OCI-LY7 (cell line): ENCODE measurements at regions not wholly inside any gene's neighbourhood (a gene's known extent, or its start where the extent isn't known, plus 50 kb on each side); places are given as distances from the start of the nearest gene placed in this dataset.

ENCODE experiments used
- BruUV-seq: library from RNA; stranded (reverse); fragments of 400-500 nt; replicated peaks from 2 replicates; lab custom pipeline; 2021; lab: Mats Ljungman, UMichigan
- CTCF ChIA-PET: fragments of 300-600 bp; sonication (Branson Sonifier 250); formaldehyde crosslinking; loops from one replicate; lab custom pipeline; 2022; ENCODE audit warnings: antibody characterized with exemption; ENCODE audit not compliant: unreplicated experiment; lab: Charles Lee
- POLR2A ChIA-PET: fragments of 300-600 bp; sonication (Branson Sonifier 250); formaldehyde crosslinking; loops from one replicate; lab custom pipeline; 2022; ENCODE audit warnings: antibody characterized with exemption; lab: Charles Lee
- DNase-seq: peaks from one replicate; pipeline ENCODE4 v3.0.0-alpha.2; 2015; ENCODE audit warnings: low spot score
- H2AFZ ChIP-seq: fragments of 200-600 bp; sonication (generic), shearing (Covaris generic); 2 replicates; pipeline ENCODE4 v1.6.1; 2014; ENCODE audit warnings: mild to moderate bottlenecking, antibody characterized with exemption, low read length, moderate library complexity
- H3K27ac ChIP-seq: fragments of 200-600 bp; sonication (generic); 2 replicates; pipeline ENCODE4 v1.5.1; 2014; ENCODE audit warnings: mixed run types, low read depth, mild to moderate bottlenecking, moderate library complexity, low read length, inconsistent platforms; ENCODE audit not compliant: poor library complexity, severe bottlenecking
- H3K36me3 ChIP-seq: fragments of 200-600 bp; sonication (generic); 2 replicates; pipeline ENCODE4 v1.6.1; 2014; ENCODE audit warnings: mild to moderate bottlenecking, antibody characterized with exemption, low read length, moderate library complexity, mixed read lengths; ENCODE audit not compliant: insufficient read depth
- H3K4me1 ChIP-seq: fragments of 200-600 bp; sonication (generic); 2 replicates; pipeline ENCODE4 v1.5.1; 2014; ENCODE audit warnings: mild to moderate bottlenecking, low read length; ENCODE audit not compliant: insufficient read depth, poor library complexity, severe bottlenecking
- H3K4me2 ChIP-seq: fragments of 200-600 bp; sonication (generic); 2 replicates; pipeline ENCODE4 v1.6.1; 2014; ENCODE audit warnings: mild to moderate bottlenecking, low read length
- H3K4me3 ChIP-seq: fragments of 200-600 bp; sonication (generic); 2 replicates; pipeline ENCODE4 v1.5.1; 2014; ENCODE audit warnings: mild to moderate bottlenecking, low read depth, low read length; ENCODE audit not compliant: poor library complexity, severe bottlenecking
- H3K79me2 ChIP-seq: fragments of 200-600 bp; sonication (generic); 2 replicates; pipeline ENCODE4 v1.6.1; 2016; ENCODE audit warnings: low read depth, mild to moderate bottlenecking, low read length, moderate library complexity, mixed read lengths; ENCODE audit not compliant: insufficient read depth
- H3K9me2 ChIP-seq: fragments of 200-600 bp; sonication (generic); 2 replicates; pipeline ENCODE4 v1.6.1; 2016; ENCODE audit warnings: mild to moderate bottlenecking, low read length, mixed read lengths; ENCODE audit not compliant: insufficient read depth
- H3K9me3 ChIP-seq: fragments of 200-600 bp; sonication (generic); 2 replicates; pipeline ENCODE4 v1.6.1; 2014; ENCODE audit warnings: mild to moderate bottlenecking, mixed run types, low read length, mixed read lengths
- H4K20me1 ChIP-seq: fragments of 200-600 bp; sonication (generic); 2 replicates; pipeline ENCODE4 v1.6.1; 2014; ENCODE audit warnings: mild to moderate bottlenecking, antibody characterized with exemption, low read length, moderate library complexity, mixed read lengths; ENCODE audit not compliant: insufficient read depth
- CTCF ChIP-seq: fragments of 200-600 bp; sonication (generic); conservative IDR thresholded peaks from 2 replicates; pipeline ENCODE4 v1.5.1; 2014; ENCODE audit warnings: mild to moderate bottlenecking, antibody characterized with exemption, low read length, moderate library complexity, mixed read lengths
- EZH2phosphoT487 ChIP-seq: fragments of 200-600 bp; sonication (generic); IDR thresholded peaks from 2 replicates; pipeline ENCODE4 v1.6.1; 2018; ENCODE audit warnings: low read depth, borderline replicate concordance, mild to moderate bottlenecking, mixed run types, antibody characterized with exemption, low read length, moderate library complexity, mixed read lengths
- intact Hi-C: fragments of 100-400 bp; cut with micrococcal nuclease; formaldehyde crosslinking; loops from one replicate; pipeline ENCODE4 v1.10.0; 2022; ENCODE audit not compliant: unreplicated experiment

- TF ChIP-seq EZH2phosphoT487: no peak
- no peak for TF ChIP-seq CTCF
- no TSS peak for BruUV-seq
Observed at GRCh38 chr2:221263573-221263972, 308.5 kb downstream of the EPHA4 start.

GRCh38 chr2:221264318-221264717 lies 307.8 kb downstream of the EPHA4 start:
- intact Hi-C loops: no loop called here
- no peak for TF ChIP-seq CTCF
- no peak for TF ChIP-seq EZH2phosphoT487
- no peak overlapping the region for H3K4me3 ChIP-seq
- DNase-seq: no peak
- CTCF ChIA-PET: no interaction called here
- H4K20me1 ChIP-seq: no peaks in the 10 kb centered on the region
- POLR2A ChIA-PET: no interaction called here
- no peaks in the 10 kb centered on the region for H3K4me1 ChIP-seq
- H3K4me2 ChIP-seq: no peak overlapping the region
- no peaks in the 10 kb centered on the region for H3K36me3 ChIP-seq
- H3K27ac ChIP-seq: no peak overlapping the region
- no peaks in the 10 kb centered on the region for H3K9me2 ChIP-seq
- no peaks in the 10 kb centered on the region for H3K79me2 ChIP-seq
- H2AFZ ChIP-seq: no peak overlapping the region
- no peaks in the 10 kb centered on the region for H3K9me3 ChIP-seq
- no TSS peak for BruUV-seq

More at GRCh38 chr2:221263573-221263972, 308.5 kb downstream of the EPHA4 start:
- H3K27ac ChIP-seq: no peak overlapping the region
- no peaks in the 10 kb centered on the region for H3K36me3 ChIP-seq
- ChIA-PET CTCF (no interaction called here), POLR2A (interaction anchor here (0.6 kb wide), 1 partner anchor 107 kb away, joined by 3 read pairs; no protein-coding TSS in a partner anchor)
- H3K9me2 ChIP-seq: no peaks in the 10 kb centered on the region
- intact Hi-C loops: no loop called here
- DNase-seq: no peak
- no peaks in the 10 kb centered on the region for H3K9me3 ChIP-seq
- no peaks in the 10 kb centered on the region for H4K20me1 ChIP-seq
- H3K79me2 ChIP-seq: no peaks in the 10 kb centered on the region
- H3K4me2 ChIP-seq: no peak overlapping the region
- H3K4me1 ChIP-seq: no peaks in the 10 kb centered on the region
- no peak overlapping the region for H2AFZ ChIP-seq
- no peak overlapping the region for H3K4me3 ChIP-seq

- no peak for DNase-seq
- CTCF ChIA-PET: no interaction called here
- H3K4me1 ChIP-seq: no peaks in the 10 kb centered on the region
- H2AFZ ChIP-seq: no peak overlapping the region
- no peaks in the 10 kb centered on the region for H3K79me2 ChIP-seq
- H3K4me3 ChIP-seq: no peak overlapping the region
- H3K9me3 ChIP-seq: no peaks in the 10 kb centered on the region
- BruUV-seq: no TSS peak
- H4K20me1 ChIP-seq: no peaks in the 10 kb centered on the region
- intact Hi-C loops: no loop called here
- no peak overlapping the region for H3K4me2 ChIP-seq
- POLR2A ChIA-PET: interaction anchor here (0.7 kb wide), 2 partner anchors 169 to 350 kb away, joined by 3 read pairs; no protein-coding TSS in a partner anchor
- TF ChIP-seq EZH2phosphoT487: no peak
- TF ChIP-seq CTCF: no peak
- no peaks in the 10 kb centered on the region for H3K36me3 ChIP-seq
- no peak overlapping the region for H3K27ac ChIP-seq
- no peaks in the 10 kb centered on the region for H3K9me2 ChIP-seq
Observed at GRCh38 chr2:221267773-221268425, 304.2 kb downstream of the EPHA4 start.
